Retinal pigment epithelial cell (primary cell): ENCODE measurements at regions not wholly inside any gene's neighbourhood (a gene's known extent, or its start where the extent isn't known, plus 50 kb on each side); places are given as distances from the start of the nearest gene placed in this dataset.
"Not testable (repeated sequence)": the region's sequence is repeated elsewhere in the genome, so short reads cannot be mapped to it uniquely, and the experiment has no call there.

ENCODE experiments used
- DNase-seq: peaks from one replicate; pipeline ENCODE4 v3.0.0-alpha.2; 2010; ENCODE audit warnings: low read depth
- H3K4me3 ChIP-seq: 2 replicates; pipeline ENCODE4 v1.5.1; 2011; ENCODE audit warnings: mild to moderate bottlenecking, low read length, control low read depth, moderate library complexity
- CTCF ChIP-seq: conservative IDR thresholded peaks from 2 replicates; pipeline ENCODE4 v1.5.1; 2011; ENCODE audit warnings: low read depth, low read length, control low read depth, inconsistent platforms

- no peak for DNase-seq
- no peak overlapping the region for H3K4me3 ChIP-seq
- TF ChIP-seq CTCF: no peak
Observed at GRCh38 chr1:163610486-163610885, 288.7 kb downstream of the NUF2 start.

- TF ChIP-seq CTCF: no peak
- DNase-seq: no peak
- no peak overlapping the region for H3K4me3 ChIP-seq
Observed at GRCh38 chr1:163614361-163614760, 292.6 kb downstream of the NUF2 start.

GRCh38 chr1:163628034-163628773 lies 306.4 kb downstream of the NUF2 start:
- no peak for TF ChIP-seq CTCF
- no peak for DNase-seq

GRCh38 chr1:163632269-163632668 lies 310.5 kb downstream of the NUF2 start:
- no peak for TF ChIP-seq CTCF
- no peak for DNase-seq
- H3K4me3 ChIP-seq: no peak overlapping the region

More at GRCh38 chr1:163628034-163628773, 306.4 kb downstream of the NUF2 start:
- no peak overlapping the region for H3K4me3 ChIP-seq

GRCh38 chr1:163633366-163633765 lies 311.6 kb downstream of the NUF2 start:
- no peak overlapping the region for H3K4me3 ChIP-seq
- no peak for DNase-seq
- no peak for TF ChIP-seq CTCF

- H3K4me3 ChIP-seq, DNase-seq: not testable (repeated sequence)
Observed at GRCh38 chr1:163645676-163646075, 323.9 kb downstream of the NUF2 start.

- no peak for TF ChIP-seq CTCF
- no peak overlapping the region for H3K4me3 ChIP-seq
- DNase-seq: no peak
Observed at GRCh38 chr1:163650624-163651023, 328.9 kb downstream of the NUF2 start.
